ENCODE measurements at regions not wholly inside any gene's neighbourhood (a gene's known extent, or its start where the extent isn't known, plus 50 kb on each side); places are given as distances from the start of the nearest gene placed in this dataset.

- ATAC-seq (no peak), DNase-seq (no peak)
- Mint-ChIP-seq H3K4me3 (no peak overlapping the region), H3K9me3 (peaks cover 26 to 36% of the 10 kb centered on the region in 2 donors), H3K27ac (no peak overlapping the region), H3K36me3 (peaks cover 13% of the 10 kb centered on the region), H3K27me3 (ENCODE audit: low read depth in 2 of 2) (no peaks in the 10 kb centered on the region), H3K4me1 (no peaks in the 10 kb centered on the region)
- intact Hi-C loops (cut with micrococcal nuclease) = no loop called here
- peaks cover 3% of the 10 kb centered on the region for H3K9me3 ChIP-seq (ENCODE audit: control insufficient read depth, insufficient read depth, low read length)
- H3K4me1 ChIP-seq (ENCODE audit: control insufficient read depth, insufficient read depth, low read length) = no peaks in the 10 kb centered on the region
- H3K4me3 ChIP-seq (ENCODE audit: low read length) = no peak overlapping the region
- no peaks in the 10 kb centered on the region for H3K27me3 ChIP-seq (ENCODE audit: control insufficient read depth, insufficient read depth, low read length)
- H3K36me3 ChIP-seq (ENCODE audit: control insufficient read depth, insufficient read depth, low read length) = no peaks in the 10 kb centered on the region
- WGBS (ENCODE audit: insufficient coverage) = 87% methylated on average over 5 of the region's 5 CpGs
- no peak for TF ChIP-seq CTCF (IDR thresholded peaks at IDR 0.05)
- H3K27ac ChIP-seq (ENCODE audit: low read length) = no peak overlapping the region
Measured at GRCh38 chr5:30392897-30393296, 800.6 kb upstream of the CDH6 start.

- Mint-ChIP-seq H3K27me3 (ENCODE audit: low read depth in 2 of 2) (no peaks in the 10 kb centered on the region), H3K27ac (no peak overlapping the region), H3K4me3 (no peak overlapping the region), H3K36me3 (peaks cover 12% of the 10 kb centered on the region), H3K9me3 (peaks cover 20 to 38% of the 10 kb centered on the region in 2 donors), H3K4me1 (no peaks in the 10 kb centered on the region)
- Histone ChIP-seq H3K27me3 (ENCODE audit: control insufficient read depth, insufficient read depth, low read length) (no peaks in the 10 kb centered on the region), H3K36me3 (ENCODE audit: control insufficient read depth, insufficient read depth, low read length) (no peaks in the 10 kb centered on the region), H3K9me3 (ENCODE audit: control insufficient read depth, insufficient read depth, low read length) (peaks cover 3% of the 10 kb centered on the region), H3K4me1 (ENCODE audit: control insufficient read depth, insufficient read depth, low read length) (no peaks in the 10 kb centered on the region), H3K4me3 (ENCODE audit: low read length) (no peak overlapping the region), H3K27ac (ENCODE audit: low read length) (no peak overlapping the region)
- 68% methylated on average over 2 of the region's 2 CpGs for WGBS (ENCODE audit: insufficient coverage)
- ATAC-seq = no peak
- TF ChIP-seq CTCF (IDR thresholded peaks at IDR 0.05) = no peak
- intact Hi-C loops (cut with micrococcal nuclease) = no loop called here
- no peak for DNase-seq
Measured at GRCh38 chr5:30390095-30390494, 803.4 kb upstream of the CDH6 start.

GRCh38 chr5:30387974-30388632 is 805.4 kb upstream of the CDH6 start:
- DNase-seq = no peak
- no peaks in the 10 kb centered on the region for H3K27me3 Mint-ChIP-seq (ENCODE audit: low read depth in 2 of 2)
- Histone ChIP-seq H3K4me1 (ENCODE audit: control insufficient read depth, insufficient read depth, low read length) (no peaks in the 10 kb centered on the region), H3K27me3 (ENCODE audit: control insufficient read depth, insufficient read depth, low read length) (no peaks in the 10 kb centered on the region), H3K36me3 (ENCODE audit: control insufficient read depth, insufficient read depth, low read length) (no peaks in the 10 kb centered on the region), H3K9me3 (ENCODE audit: control insufficient read depth, insufficient read depth, low read length) (peaks cover 3% of the 10 kb centered on the region), H3K27ac (ENCODE audit: low read length) (no peak overlapping the region), H3K4me3 (ENCODE audit: low read length) (no peak overlapping the region)
- intact Hi-C loops (cut with micrococcal nuclease) = no loop called here
- no peak overlapping the region for H3K27ac Mint-ChIP-seq
- no peak for TF ChIP-seq CTCF (IDR thresholded peaks at IDR 0.05)
- ATAC-seq = no peak
- peaks cover 23 to 34% of the 10 kb centered on the region in 2 donors for H3K9me3 Mint-ChIP-seq
- 75% methylated on average over 3 of the region's 3 CpGs for WGBS (ENCODE audit: insufficient coverage)
- no peaks in the 10 kb centered on the region for H3K4me1 Mint-ChIP-seq
- H3K36me3 Mint-ChIP-seq = peaks cover 12% of the 10 kb centered on the region
- no peak overlapping the region for H3K4me3 Mint-ChIP-seq

- Histone ChIP-seq H3K36me3 (ENCODE audit: control insufficient read depth, insufficient read depth, low read length) (no peaks in the 10 kb centered on the region), H3K9me3 (ENCODE audit: control insufficient read depth, insufficient read depth, low read length) (peaks cover 3% of the 10 kb centered on the region), H3K27ac (ENCODE audit: low read length) (no peak overlapping the region), H3K4me1 (ENCODE audit: control insufficient read depth, insufficient read depth, low read length) (no peaks in the 10 kb centered on the region), H3K27me3 (ENCODE audit: control insufficient read depth, insufficient read depth, low read length) (no peaks in the 10 kb centered on the region), H3K4me3 (ENCODE audit: low read length) (no peak overlapping the region)
- no CpG with 5 or more reads among the region's 2 CpGs for WGBS (ENCODE audit: insufficient coverage)
- Mint-ChIP-seq H3K4me1 (no peaks in the 10 kb centered on the region), H3K27ac (no peak overlapping the region), H3K9me3 (peaks cover 18 to 29% of the 10 kb centered on the region in 2 donors), H3K36me3 (peaks cover 12% of the 10 kb centered on the region), H3K4me3 (no peak overlapping the region), H3K27me3 (ENCODE audit: low read depth in 2 of 2) (no peaks in the 10 kb centered on the region)
- ATAC-seq (no peak), DNase-seq (no peak)
- no peak for TF ChIP-seq CTCF (IDR thresholded peaks at IDR 0.05)
- intact Hi-C loops (cut with micrococcal nuclease) = no loop called here
Measured at GRCh38 chr5:30385754-30386153, 807.7 kb upstream of the CDH6 start.
